Sigmoid colon (tissue), 4 donors: ENCODE measurements at regions not wholly inside any gene's neighbourhood (a gene's known extent, or its start where the extent isn't known, plus 50 kb on each side); places are given as distances from the start of the nearest gene placed in this dataset.

Source experiments
- CTCF ChIP-seq, 4 experiments: fragments of 450-650 bp in 3 of 4; fragments of 200-600 bp in 1 of 4; IDR thresholded peaks; one replicate each; pipeline ENCODE4 v1.5.1; 2016 to 2019; ENCODE audit warnings: antibody characterized with exemption in 4 of 4, mild to moderate bottlenecking in 3 of 4, moderate library complexity in 2 of 4
- EP300 ChIP-seq, 4 donors: sonication (generic); formaldehyde crosslinking; IDR thresholded peaks; one replicate each; pipeline ENCODE4 v1.6.1; 2017; ENCODE audit warnings: antibody characterized with exemption in 4 of 4
- POLR2A ChIP-seq, 2 donors: fragments of 450-650 bp; IDR thresholded peaks; one replicate each; pipeline ENCODE4 v1.6.1; 2016; ENCODE audit warnings: antibody characterized with exemption in 2 of 2, mild to moderate bottlenecking in 2 of 2, moderate library complexity in 2 of 2
- POLR2AphosphoS5 ChIP-seq, 4 donors: sonication (generic); formaldehyde crosslinking; IDR thresholded peaks; one replicate each; pipeline ENCODE4 v1.6.1; 2017; ENCODE audit warnings: antibody characterized with exemption in 4 of 4

GRCh38 chr2:150090031-150090430 is 397.4 kb downstream of the RND3 start:
- TF ChIP-seq CTCF (IDR thresholded peaks at IDR 0.05) (no peak), POLR2A (IDR thresholded peaks at IDR 0.05) (no peak), EP300 (IDR thresholded peaks at IDR 0.05) (no peak), POLR2AphosphoS5 (IDR thresholded peaks at IDR 0.05) (no peak)
